SK-N-SH (cell line): ENCODE measurements at regions not wholly inside any gene's neighbourhood (a gene's known extent, or its start where the extent isn't known, plus 50 kb on each side); places are given as distances from the start of the nearest gene placed in this dataset.

Experiments
- CTCF ChIA-PET: fragments of 300-600, 350-600 bp; formaldehyde crosslinking; extraction: SDS; loops from one replicate; lab custom pipeline; 2021; lab: Yijun Ruan, JAX
- POLR2A ChIA-PET: fragments of 350-600 bp; sonication (Branson Sonifier 250); formaldehyde crosslinking; extraction: SDS; loops from one replicate; lab custom pipeline; 2020; ENCODE audit warnings: antibody characterized with exemption, inconsistent platforms; lab: Yijun Ruan, JAX
- DNase-seq: peaks from one replicate; pipeline ENCODE4 v3.0.0; 2012
- H2AFZ ChIP-seq: fragments of 200-600 bp; sonication (generic); 2 replicates; pipeline ENCODE4 v1.8.1; 2016; ENCODE audit warnings: antibody characterized with exemption, mild to moderate bottlenecking, low read depth
- H3F3A ChIP-seq: fragments of 200-600 bp; sonication (generic); replicated peaks from 2 replicates; pipeline ENCODE3; 2016; ENCODE audit warnings: antibody characterized with exemption, mild to moderate bottlenecking; ENCODE audit not compliant: insufficient read depth
- H3K27ac ChIP-seq, 2 experiments: fragments of 200-500 bp in 1 of 2; fragments of 200-600 bp in 1 of 2; sonication (Bioruptor generic) in 1 of 2; sonication (generic), shearing (Covaris generic) in 1 of 2; 2 replicates each; pipeline versions ENCODE4 v1.5.1 to v1.6.1; 2014 to 2016; ENCODE audit warnings: low read depth in 2 of 2, inconsistent platforms in 1 of 2, low read length in 1 of 2, mild to moderate bottlenecking in 1 of 2, mixed read lengths in 1 of 2
- H3K27me3 ChIP-seq: fragments of 200-600 bp; sonication (generic), shearing (Covaris generic); 2 replicates; pipeline ENCODE4 v1.6.1; 2016; ENCODE audit warnings: mixed run types; ENCODE audit not compliant: insufficient read depth
- H3K36me3 ChIP-seq, 2 experiments: fragments of 200-500 bp in 1 of 2; fragments of 200-600 bp in 1 of 2; sonication (Bioruptor generic) in 1 of 2; sonication (generic) in 1 of 2; replicated peaks in 1 of 2; 2 replicates each; pipeline versions ENCODE3 to v1.5.1; 2014 to 2016; ENCODE audit warnings: low read length in 1 of 2, mild to moderate bottlenecking in 1 of 2; ENCODE audit not compliant: insufficient read depth in 2 of 2, control insufficient read depth in 1 of 2
- H3K4me1 ChIP-seq, 2 experiments: fragments of 200-500 bp in 1 of 2; fragments of 200-600 bp in 1 of 2; sonication (Bioruptor generic) in 1 of 2; sonication (generic), shearing (Covaris generic) in 1 of 2; 2 replicates each; pipeline versions ENCODE4 v1.5.1 to v1.6.1; 2014 to 2016; ENCODE audit warnings: low read depth in 1 of 2, low read length in 1 of 2, mixed run types in 1 of 2; ENCODE audit not compliant: insufficient read depth in 2 of 2, control insufficient read depth in 1 of 2
- H3K4me2 ChIP-seq: fragments of 200-600 bp; sonication (generic), shearing (Covaris generic); 2 replicates; pipeline ENCODE4 v1.6.1; 2017; ENCODE audit warnings: mixed run types
- H3K4me3 ChIP-seq, 2 experiments: fragments of 200-500 bp in 1 of 2; fragments of 200-600 bp in 1 of 2; sonication (Bioruptor generic) in 1 of 2; sonication (generic), shearing (Covaris generic) in 1 of 2; 2 replicates each; pipeline versions ENCODE4 v1.5.1 to v1.8.1; 2014 to 2016; ENCODE audit warnings: low read depth in 2 of 2, inconsistent platforms in 1 of 2, low read length in 1 of 2, mild to moderate bottlenecking in 1 of 2, mixed read lengths in 1 of 2, moderate library complexity in 1 of 2
- H3K79me2 ChIP-seq: fragments of 200-600 bp; sonication (generic); 2 replicates; pipeline ENCODE4 v1.8.1; 2017; ENCODE audit warnings: mild to moderate bottlenecking; ENCODE audit not compliant: insufficient read depth
- H3K9ac ChIP-seq: fragments of 200-600 bp; sonication (generic); 2 replicates; pipeline ENCODE4 v1.6.1; 2017; ENCODE audit warnings: mixed run types
- H3K9me2 ChIP-seq: fragments of 200-600 bp; sonication (generic); 2 replicates; pipeline ENCODE4 v1.6.1; 2017; ENCODE audit warnings: mixed run types
- H3K9me3 ChIP-seq: fragments of 200-600 bp; sonication (generic); 2 replicates; pipeline ENCODE4 v1.6.1; 2017; ENCODE audit warnings: mixed run types, mild to moderate bottlenecking, moderate library complexity
- H4K20me1 ChIP-seq: fragments of 200-600 bp; sonication (generic); 2 replicates; pipeline ENCODE4 v1.6.1; 2017; ENCODE audit warnings: mild to moderate bottlenecking, mixed run types; ENCODE audit not compliant: insufficient read depth
- CHD2 ChIP-seq: fragments of 150-350 bp; IDR thresholded peaks from 2 replicates; pipeline ENCODE4 v1.6.1; 2018; ENCODE audit warnings: low read length; ENCODE audit not compliant: partially characterized antibody
- ELF1 ChIP-seq: IDR thresholded peaks from 2 replicates; pipeline ENCODE4 v1.4.0; 2012
- FOSL2 ChIP-seq: IDR thresholded peaks from 2 replicates; pipeline ENCODE4 v1.4.0; 2012; ENCODE audit warnings: low read depth, mild to moderate bottlenecking, moderate library complexity, borderline replicate concordance
- FOXM1 ChIP-seq: IDR thresholded peaks from 2 replicates; pipeline ENCODE4 v1.4.0; 2012; ENCODE audit warnings: low read depth, mild to moderate bottlenecking
- GABPA ChIP-seq: IDR thresholded peaks from 2 replicates; pipeline ENCODE4 v1.4.0; 2012; ENCODE audit warnings: low read depth, mild to moderate bottlenecking
- GATA2 ChIP-seq: sonication (generic); formaldehyde crosslinking; IDR thresholded peaks from 2 replicates; pipeline ENCODE4 v1.5.0; 2020; ENCODE audit warnings: mild to moderate bottlenecking, missing genetic modification reagents
- JUND ChIP-seq: IDR thresholded peaks from 2 replicates; pipeline ENCODE4 v1.4.0; 2012
- MEF2A ChIP-seq: IDR thresholded peaks from 2 replicates; pipeline ENCODE4 v1.4.0; 2012; ENCODE audit warnings: low read depth, borderline replicate concordance
- MXI1 ChIP-seq: IDR thresholded peaks from 2 replicates; pipeline ENCODE4 v1.6.1; 2012; ENCODE audit warnings: mild to moderate bottlenecking, low read depth, low read length, improper control_type of control experiment
- NFIC ChIP-seq: IDR thresholded peaks from 2 replicates; pipeline ENCODE4 v1.4.0; 2012; ENCODE audit warnings: borderline replicate concordance
- NRF1 ChIP-seq: IDR thresholded peaks from 2 replicates; pipeline ENCODE4 v1.6.1; 2012; ENCODE audit warnings: low read depth, mild to moderate bottlenecking, low read length
- RCOR1 ChIP-seq: fragments of 150-350 bp; IDR thresholded peaks from 2 replicates; pipeline ENCODE4 v1.6.1; 2017; ENCODE audit warnings: antibody characterized with exemption, low read length
- RXRA ChIP-seq: IDR thresholded peaks from 2 replicates; pipeline ENCODE4 v1.4.0; 2012; ENCODE audit warnings: low read depth, mild to moderate bottlenecking, borderline replicate concordance
- SIN3A ChIP-seq: IDR thresholded peaks from 2 replicates; pipeline ENCODE4 v1.6.1; 2012; ENCODE audit warnings: low read depth, mild to moderate bottlenecking, low read length, moderate library complexity, borderline replicate concordance
- SMC3 ChIP-seq: IDR thresholded peaks from 2 replicates; pipeline ENCODE4 v1.6.1; 2012; ENCODE audit warnings: low read depth, low read length, improper control_type of control experiment
- TCF12 ChIP-seq: IDR thresholded peaks from 2 replicates; pipeline ENCODE4 v1.4.0; 2012
- YY1 ChIP-seq: IDR thresholded peaks from 2 replicates; pipeline ENCODE4 v1.4.0; 2012; ENCODE audit warnings: low read depth, mild to moderate bottlenecking
- WGBS: methylation state at CpG from one replicate; pipeline ENCODE4 v1.1.6; 2017; ENCODE audit warnings: low lambda C conversion rate; 5-methylcytosine and 5-hydroxymethylcytosine counted together
- TF ChIP-seq, protein P1 (sequence below): fragments of 150-350 bp; IDR thresholded peaks from 2 replicates; pipeline ENCODE4 v1.6.1; 2016; ENCODE audit warnings: mild to moderate bottlenecking, low read depth, low read length
- TF ChIP-seq, protein P2 (sequence below): fragments of 200-600 bp; sonication (generic); IDR thresholded peaks from 2 replicates; pipeline ENCODE4 v1.6.1; 2017; ENCODE audit warnings: antibody characterized with exemption, mild to moderate bottlenecking, moderate library complexity
- TF ChIP-seq, protein P3 (sequence below): IDR thresholded peaks from 2 replicates; pipeline ENCODE4 v1.4.0; 2012; ENCODE audit warnings: low read depth, borderline replicate concordance
- TF ChIP-seq, protein P4 (sequence below): fragments of 150-350 bp; IDR thresholded peaks from 2 replicates; pipeline ENCODE4 v1.6.1; 2017; ENCODE audit warnings: antibody characterized with exemption, low read length, low read depth, borderline replicate concordance
- TF ChIP-seq, protein P5 (sequence below): IDR thresholded peaks from 2 replicates; pipeline ENCODE4 v1.4.0; 2012; ENCODE audit warnings: low read depth

DNA sequence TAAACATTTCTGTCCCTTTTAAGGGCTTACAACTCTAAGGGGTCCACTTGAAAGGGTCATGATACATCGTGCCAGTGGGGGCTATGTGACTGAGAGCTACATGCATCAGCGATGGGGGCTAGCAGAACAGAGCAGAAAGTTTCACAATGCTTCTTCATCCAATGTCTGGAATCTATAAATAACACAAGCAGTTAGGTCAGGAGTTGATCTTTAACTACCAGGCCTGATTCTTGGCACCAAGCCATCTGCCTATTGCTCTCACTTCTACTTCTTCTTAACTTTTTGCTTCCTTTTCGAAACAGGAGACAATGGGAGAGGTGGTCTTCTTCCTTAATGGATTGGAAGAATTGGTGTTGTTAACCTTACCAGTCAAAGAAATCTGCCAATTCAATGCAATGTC, 410.0 kb downstream of the TGFB2 start:
- ChIA-PET CTCF (no interaction called here), POLR2A (no interaction called here)
- Histone ChIP-seq H3K36me3 (no peaks in the 10 kb centered on the region), H3K9me3 (no peaks in the 10 kb centered on the region), H2AFZ (no peak overlapping the region), H3K79me2 (no peaks in the 10 kb centered on the region), H3K4me1 (no peaks in the 10 kb centered on the region; a peak in 1 of 4 replicates), H3K9ac (no peak overlapping the region), H3K27ac (no peak overlapping the region), H3F3A (no peaks in the 10 kb centered on the region), H3K27me3 (no peaks in the 10 kb centered on the region), H3K9me2 (no peaks in the 10 kb centered on the region), H3K4me3 (no peak overlapping the region), H3K4me2 (no peak overlapping the region), H4K20me1 (no peaks in the 10 kb centered on the region)
- TF ChIP-seq YY1 (no peak), GABPA (no peak), TCF12 (no peak), SIN3A (no peak), GATA2 (CRISPR knock-in tag) (no peak), CHD2 (no peak), ELF1 (no peak), NRF1 (no peak), JUND (no peak), FOXM1 (no peak), FOSL2 (no peak)
- TF ChIP-seq, protein P1, sequence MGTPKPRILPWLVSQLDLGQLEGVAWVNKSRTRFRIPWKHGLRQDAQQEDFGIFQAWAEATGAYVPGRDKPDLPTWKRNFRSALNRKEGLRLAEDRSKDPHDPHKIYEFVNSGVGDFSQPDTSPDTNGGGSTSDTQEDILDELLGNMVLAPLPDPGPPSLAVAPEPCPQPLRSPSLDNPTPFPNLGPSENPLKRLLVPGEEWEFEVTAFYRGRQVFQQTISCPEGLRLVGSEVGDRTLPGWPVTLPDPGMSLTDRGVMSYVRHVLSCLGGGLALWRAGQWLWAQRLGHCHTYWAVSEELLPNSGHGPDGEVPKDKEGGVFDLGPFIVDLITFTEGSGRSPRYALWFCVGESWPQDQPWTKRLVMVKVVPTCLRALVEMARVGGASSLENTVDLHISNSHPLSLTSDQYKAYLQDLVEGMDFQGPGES: no peak
- TF ChIP-seq, protein P2, sequence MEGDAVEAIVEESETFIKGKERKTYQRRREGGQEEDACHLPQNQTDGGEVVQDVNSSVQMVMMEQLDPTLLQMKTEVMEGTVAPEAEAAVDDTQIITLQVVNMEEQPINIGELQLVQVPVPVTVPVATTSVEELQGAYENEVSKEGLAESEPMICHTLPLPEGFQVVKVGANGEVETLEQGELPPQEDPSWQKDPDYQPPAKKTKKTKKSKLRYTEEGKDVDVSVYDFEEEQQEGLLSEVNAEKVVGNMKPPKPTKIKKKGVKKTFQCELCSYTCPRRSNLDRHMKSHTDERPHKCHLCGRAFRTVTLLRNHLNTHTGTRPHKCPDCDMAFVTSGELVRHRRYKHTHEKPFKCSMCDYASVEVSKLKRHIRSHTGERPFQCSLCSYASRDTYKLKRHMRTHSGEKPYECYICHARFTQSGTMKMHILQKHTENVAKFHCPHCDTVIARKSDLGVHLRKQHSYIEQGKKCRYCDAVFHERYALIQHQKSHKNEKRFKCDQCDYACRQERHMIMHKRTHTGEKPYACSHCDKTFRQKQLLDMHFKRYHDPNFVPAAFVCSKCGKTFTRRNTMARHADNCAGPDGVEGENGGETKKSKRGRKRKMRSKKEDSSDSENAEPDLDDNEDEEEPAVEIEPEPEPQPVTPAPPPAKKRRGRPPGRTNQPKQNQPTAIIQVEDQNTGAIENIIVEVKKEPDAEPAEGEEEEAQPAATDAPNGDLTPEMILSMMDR: no peak
- TF ChIP-seq, protein P3, sequence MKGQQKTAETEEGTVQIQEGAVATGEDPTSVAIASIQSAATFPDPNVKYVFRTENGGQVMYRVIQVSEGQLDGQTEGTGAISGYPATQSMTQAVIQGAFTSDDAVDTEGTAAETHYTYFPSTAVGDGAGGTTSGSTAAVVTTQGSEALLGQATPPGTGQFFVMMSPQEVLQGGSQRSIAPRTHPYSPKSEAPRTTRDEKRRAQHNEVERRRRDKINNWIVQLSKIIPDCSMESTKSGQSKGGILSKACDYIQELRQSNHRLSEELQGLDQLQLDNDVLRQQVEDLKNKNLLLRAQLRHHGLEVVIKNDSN: no peak
- TF ChIP-seq, protein P4, sequence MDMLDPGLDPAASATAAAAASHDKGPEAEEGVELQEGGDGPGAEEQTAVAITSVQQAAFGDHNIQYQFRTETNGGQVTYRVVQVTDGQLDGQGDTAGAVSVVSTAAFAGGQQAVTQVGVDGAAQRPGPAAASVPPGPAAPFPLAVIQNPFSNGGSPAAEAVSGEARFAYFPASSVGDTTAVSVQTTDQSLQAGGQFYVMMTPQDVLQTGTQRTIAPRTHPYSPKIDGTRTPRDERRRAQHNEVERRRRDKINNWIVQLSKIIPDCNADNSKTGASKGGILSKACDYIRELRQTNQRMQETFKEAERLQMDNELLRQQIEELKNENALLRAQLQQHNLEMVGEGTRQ: no peak
- DNase-seq: no peak
- 62% methylated on average over 3 of the region's 3 CpGs for WGBS

DNA sequence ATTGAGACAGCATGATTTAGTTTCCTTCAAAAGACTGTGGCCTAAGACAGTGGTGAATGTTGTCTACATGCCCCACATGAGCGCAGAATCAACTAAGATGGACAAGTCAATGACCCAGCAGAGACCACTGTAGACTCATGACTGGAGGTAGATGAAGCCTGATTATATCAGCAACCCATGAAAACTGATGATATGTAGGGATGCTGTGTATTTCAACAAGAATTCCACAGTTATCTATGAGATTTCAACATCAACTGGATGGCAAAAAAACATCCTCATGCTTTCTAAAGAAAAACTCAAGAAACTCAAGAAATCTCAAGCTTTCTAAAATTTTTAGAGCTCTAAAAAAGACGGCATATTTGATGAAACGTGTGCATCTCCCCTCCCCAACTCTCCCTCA, 413.9 kb upstream of the LYPLAL1 start:
- Histone ChIP-seq H3K9ac (no peak overlapping the region), H3K27me3 (no peaks in the 10 kb centered on the region), H2AFZ (no peak overlapping the region), H3K27ac (no peak overlapping the region), H3K36me3 (no peaks in the 10 kb centered on the region), H3F3A (no peaks in the 10 kb centered on the region), H3K79me2 (no peaks in the 10 kb centered on the region), H3K4me2 (no peak overlapping the region), H4K20me1 (no peaks in the 10 kb centered on the region), H3K4me3 (no peak overlapping the region), H3K4me1 (no peaks in the 10 kb centered on the region; a peak in 2 of 4 replicates), H3K9me2 (no peaks in the 10 kb centered on the region), H3K9me3 (no peaks in the 10 kb centered on the region)
- ChIA-PET CTCF (no interaction called here), POLR2A (no interaction called here)
- no peak for DNase-seq
- 96% methylated on average over 2 of the region's 3 CpGs for WGBS
- TF ChIP-seq MXI1: no peak
- no peak for TF ChIP-seq RXRA
- TF ChIP-seq NFIC: no peak
- TF ChIP-seq MEF2A: no peak
- TF ChIP-seq, protein P5, sequence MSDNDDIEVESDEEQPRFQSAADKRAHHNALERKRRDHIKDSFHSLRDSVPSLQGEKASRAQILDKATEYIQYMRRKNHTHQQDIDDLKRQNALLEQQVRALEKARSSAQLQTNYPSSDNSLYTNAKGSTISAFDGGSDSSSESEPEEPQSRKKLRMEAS: no peak
- no peak for TF ChIP-seq RCOR1
- no peak for TF ChIP-seq SMC3
